ENCODE measurements at regions not wholly inside any gene's neighbourhood (a gene's known extent, or its start where the extent isn't known, plus 50 kb on each side); places are given as distances from the start of the nearest gene placed in this dataset.

GRCh38 chr6:130713144-130713543, 114.1 kb upstream of the SMLR1 start:
- Histone ChIP-seq H3K27me3 (ENCODE audit: control insufficient read depth in 2 of 2, insufficient read depth in 2 of 2, low read length in 2 of 2) (peaks cover 2 to 3% of the 10 kb centered on the region in 2 experiments), H3K36me3 (ENCODE audit: control insufficient read depth in 2 of 2, extremely low read depth in 1 of 2, insufficient read depth in 2 of 2, low read length in 2 of 2) (no peaks in the 10 kb centered on the region), H3K9ac (replicated peaks; ENCODE audit: extremely low read depth, insufficient read depth, low read length) (no peak overlapping the region), H3K9me3 (replicated peaks; ENCODE audit: control insufficient read depth, insufficient read depth, low read length) (no peaks in the 10 kb centered on the region), H3K27ac (ENCODE audit: insufficient read depth, low read depth, low read length) (no peak overlapping the region), H2AFZ (ENCODE audit: low read depth, low read length) (no peak overlapping the region), H3K4me3 (replicated peaks in 1 of 3; ENCODE audit: insufficient read depth in 1 of 3, low read depth in 1 of 3, low read length in 3 of 3) (no peak overlapping the region), H3K9me1 (replicated peaks; ENCODE audit: control insufficient read depth, extremely low read depth, insufficient read depth, low read length) (no peaks in the 10 kb centered on the region), H4K20me1 (replicated peaks; ENCODE audit: control insufficient read depth, extremely low read depth, insufficient read depth, low read length) (no peaks in the 10 kb centered on the region), H3K4me2 (ENCODE audit: insufficient read depth, low read length) (no peak overlapping the region), H3K79me2 (ENCODE audit: control insufficient read depth, insufficient read depth, low read length) (no peaks in the 10 kb centered on the region), H3K4me1 (ENCODE audit: control insufficient read depth, extremely low read depth, insufficient read depth, low read length) (peaks cover 5% of the 10 kb centered on the region)
- BruUV-seq (replicated peaks), result no TSS peak
- dilution Hi-C loops (cut with MboI; ENCODE audit: extremely low pct_ligation_motif_present, low sequenced_read_pairs), result no loop called here
- intact Hi-C loops (cut with micrococcal nuclease), result no loop called here
- no peak for FAIRE-seq
- ChIA-PET CTCF (no interaction called here), POLR2A (no interaction called here)
- TF ChIP-seq FOS (IDR thresholded peaks at IDR 0.05; ENCODE audit: borderline replicate concordance, insufficient read depth, low read length), result no peak
- TF ChIP-seq JUN (IDR thresholded peaks at IDR 0.05; ENCODE audit: borderline replicate concordance, insufficient read depth, insufficient read length, low read depth), result no peak
- no peak for TF ChIP-seq MAX (IDR thresholded peaks at IDR 0.05; ENCODE audit: insufficient read depth, insufficient read length)
- TF ChIP-seq, protein P1, sequence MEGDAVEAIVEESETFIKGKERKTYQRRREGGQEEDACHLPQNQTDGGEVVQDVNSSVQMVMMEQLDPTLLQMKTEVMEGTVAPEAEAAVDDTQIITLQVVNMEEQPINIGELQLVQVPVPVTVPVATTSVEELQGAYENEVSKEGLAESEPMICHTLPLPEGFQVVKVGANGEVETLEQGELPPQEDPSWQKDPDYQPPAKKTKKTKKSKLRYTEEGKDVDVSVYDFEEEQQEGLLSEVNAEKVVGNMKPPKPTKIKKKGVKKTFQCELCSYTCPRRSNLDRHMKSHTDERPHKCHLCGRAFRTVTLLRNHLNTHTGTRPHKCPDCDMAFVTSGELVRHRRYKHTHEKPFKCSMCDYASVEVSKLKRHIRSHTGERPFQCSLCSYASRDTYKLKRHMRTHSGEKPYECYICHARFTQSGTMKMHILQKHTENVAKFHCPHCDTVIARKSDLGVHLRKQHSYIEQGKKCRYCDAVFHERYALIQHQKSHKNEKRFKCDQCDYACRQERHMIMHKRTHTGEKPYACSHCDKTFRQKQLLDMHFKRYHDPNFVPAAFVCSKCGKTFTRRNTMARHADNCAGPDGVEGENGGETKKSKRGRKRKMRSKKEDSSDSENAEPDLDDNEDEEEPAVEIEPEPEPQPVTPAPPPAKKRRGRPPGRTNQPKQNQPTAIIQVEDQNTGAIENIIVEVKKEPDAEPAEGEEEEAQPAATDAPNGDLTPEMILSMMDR (IDR thresholded peaks at IDR 0.05; ENCODE audit: extremely low read depth in 1 of 2, insufficient read depth in 1 of 2, low read depth in 1 of 2, low read length in 2 of 2), result no peak
- no peak for TF ChIP-seq POLR2A (IDR thresholded peaks at IDR 0.05; ENCODE audit: low read depth, low read length)
- no peak for TF ChIP-seq POLR2AphosphoS5 (IDR thresholded peaks at IDR 0.05; ENCODE audit: insufficient read depth, low read depth, low read length)
- no peak for TF ChIP-seq MYC (IDR thresholded peaks at IDR 0.05; ENCODE audit: low read depth, low read length)
- TF ChIP-seq EZH2 (IDR thresholded peaks at IDR 0.05; ENCODE audit: borderline replicate concordance, low read depth, low read length, severe bottlenecking), result no peak
- TF ChIP-seq GATA2 (IDR thresholded peaks at IDR 0.05; ENCODE audit: insufficient read depth, insufficient read length, low read depth, low read length), result no peak
- no peak for DNase-seq (ENCODE audit: low read depth, low spot score)

All from endothelial cell of umbilical vein (primary cell).